IPS-20b (cell line): ENCODE measurements at regions not wholly inside any gene's neighbourhood (a gene's known extent, or its start where the extent isn't known, plus 50 kb on each side); places are given as distances from the start of the nearest gene placed in this dataset.
"Not testable (repeated sequence)": the region's sequence is repeated elsewhere in the genome, so short reads cannot be mapped to it uniquely, and the experiment has no call there.

ENCODE experiments used
- H3K27ac ChIP-seq: one replicate; pipeline ENCODE4 v1.5.1; 2013; ENCODE audit warnings: low read length
- H3K27me3 ChIP-seq: 2 replicates; pipeline ENCODE4 v1.6.1; 2013; ENCODE audit warnings: mild to moderate bottlenecking, low read length, inconsistent platforms; ENCODE audit not compliant: insufficient read depth
- H3K36me3 ChIP-seq: 2 replicates; pipeline ENCODE4 v1.6.1; 2013; ENCODE audit warnings: low read depth, mild to moderate bottlenecking, inconsistent platforms, low read length, moderate library complexity; ENCODE audit not compliant: insufficient read depth
- H3K4me1 ChIP-seq: 2 replicates; pipeline ENCODE4 v1.6.1; 2013; ENCODE audit warnings: mild to moderate bottlenecking, control low read depth, inconsistent platforms, low read length, moderate library complexity; ENCODE audit not compliant: insufficient read depth
- H3K4me3 ChIP-seq: 2 replicates; pipeline ENCODE4 v1.5.1; 2013; ENCODE audit warnings: mild to moderate bottlenecking, low read length, inconsistent platforms
- H3K9ac ChIP-seq: 2 replicates; pipeline ENCODE4 v1.6.1; 2013; ENCODE audit warnings: low read depth, mild to moderate bottlenecking, inconsistent platforms, low read length, moderate library complexity
- H3K9me3 ChIP-seq: 2 replicates; pipeline ENCODE4 v1.6.1; 2013; ENCODE audit warnings: mild to moderate bottlenecking, low read depth, low read length, inconsistent platforms; ENCODE audit not compliant: insufficient read depth

DNA sequence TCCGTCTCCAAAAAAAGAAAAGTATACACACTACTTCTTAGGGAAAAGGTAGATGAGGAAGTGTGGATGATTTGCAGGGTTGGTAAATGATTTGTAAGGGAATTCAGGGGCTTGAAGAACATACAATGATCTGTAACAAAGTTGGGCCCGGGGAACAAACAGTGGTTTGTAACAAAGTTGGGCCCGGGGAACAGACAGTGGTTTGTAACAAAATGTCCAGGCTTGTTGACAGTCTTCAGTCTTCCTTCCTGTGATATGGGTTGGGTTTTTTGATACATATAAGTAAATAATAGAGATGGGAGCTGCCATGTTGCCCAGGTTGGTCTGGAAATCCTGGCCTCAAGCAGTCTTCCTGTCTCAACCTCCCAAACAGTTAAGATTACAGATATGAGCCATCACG is 83.3 kb upstream of the UXS1 start:
- 0 out of 2 replicates have a peak, but pooled peaks cover 3% of the 10 kb centered on the region for H3K4me1 ChIP-seq
- no peak overlapping the region for H3K4me3 ChIP-seq
- no peaks in the 10 kb centered on the region for H3K36me3 ChIP-seq
- H3K9me3 ChIP-seq = peaks cover 6% of the 10 kb centered on the region; the same call in 1 of the 2 replicates
- H3K27me3 ChIP-seq = no peaks in the 10 kb centered on the region
- no peak overlapping the region for H3K27ac ChIP-seq
- no peak overlapping the region for H3K9ac ChIP-seq

DNA sequence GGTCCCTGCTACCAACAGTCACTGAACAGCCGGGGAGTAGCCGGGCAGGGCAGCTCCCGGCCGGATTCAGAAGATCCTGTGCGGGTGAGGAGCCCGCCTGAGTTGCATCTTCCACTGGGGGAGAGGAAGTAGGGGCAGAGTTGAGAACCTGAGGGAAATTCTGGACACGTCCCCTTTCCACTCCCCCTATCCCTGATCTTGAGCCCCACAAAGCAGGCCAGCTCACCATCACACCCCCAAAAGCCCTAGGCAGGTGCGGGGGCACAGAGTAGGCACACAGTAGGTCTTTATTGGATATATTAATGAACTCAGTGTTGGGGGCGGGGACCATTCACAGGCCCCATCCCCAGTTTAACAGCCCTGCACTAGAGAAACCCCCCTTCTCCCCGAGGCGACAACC is 81.9 kb upstream of the UXS1 start:
- H3K27ac ChIP-seq = no peak overlapping the region
- 0 out of 2 replicates have a peak, but pooled peaks cover under 1% of the 10 kb centered on the region for H3K4me1 ChIP-seq
- no peak overlapping the region for H3K9ac ChIP-seq
- no peaks in the 10 kb centered on the region for H3K36me3 ChIP-seq
- peaks cover 6% of the 10 kb centered on the region; the same call in 1 of the 2 replicates for H3K9me3 ChIP-seq
- H3K27me3 ChIP-seq = no peaks in the 10 kb centered on the region
- H3K4me3 ChIP-seq = no peak overlapping the region

DNA sequence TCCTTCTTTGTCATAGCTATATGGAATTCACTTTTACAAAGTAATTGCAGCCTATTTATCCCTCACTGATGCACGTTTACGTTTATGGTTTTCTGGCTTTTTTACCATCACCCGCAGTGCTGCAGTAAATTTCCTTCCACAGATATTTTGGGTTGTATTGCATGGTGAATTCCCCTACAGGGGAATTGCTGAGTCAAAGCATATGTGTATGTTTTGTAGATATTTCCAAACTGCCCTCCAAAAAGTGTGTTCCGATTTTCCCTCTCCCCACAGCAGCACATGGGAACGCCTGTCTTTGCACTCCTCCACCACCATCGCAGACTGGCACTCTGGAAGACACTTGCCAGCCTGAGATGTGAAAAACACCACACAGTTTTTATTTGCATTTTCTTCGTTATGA is 80.6 kb upstream of the UXS1 start:
- Histone ChIP-seq H3K27me3 (no peaks in the 10 kb centered on the region), H3K9ac (no peak overlapping the region), H3K4me3 (no peak overlapping the region), H3K9me3 (peaks cover 6% of the 10 kb centered on the region; the same call in 1 of the 2 replicates), H3K27ac (no peak overlapping the region), H3K36me3 (no peaks in the 10 kb centered on the region), H3K4me1 (no peaks in the 10 kb centered on the region)

GRCh38 chr2:106272216-106272807 is 78.2 kb upstream of the UXS1 start:
- H3K9me3 ChIP-seq = peaks cover 6% of the 10 kb centered on the region; the same call in 1 of the 2 replicates
- H3K9ac ChIP-seq = no peak overlapping the region
- no peaks in the 10 kb centered on the region for H3K4me1 ChIP-seq
- no peak overlapping the region for H3K27ac ChIP-seq
- H3K4me3 ChIP-seq = no peak overlapping the region
- no peaks in the 10 kb centered on the region for H3K27me3 ChIP-seq
- no peaks in the 10 kb centered on the region for H3K36me3 ChIP-seq

GRCh38 chr2:106270471-106270891 is 76.4 kb upstream of the UXS1 start:
- no peak overlapping the region for H3K9ac ChIP-seq
- no peaks in the 10 kb centered on the region for H3K36me3 ChIP-seq
- H3K9me3 ChIP-seq = peaks cover 6% of the 10 kb centered on the region; the same call in 1 of the 2 replicates
- H3K4me1 ChIP-seq = no peaks in the 10 kb centered on the region
- H3K27ac ChIP-seq = no peak overlapping the region
- no peaks in the 10 kb centered on the region for H3K27me3 ChIP-seq
- H3K4me3 ChIP-seq = peak overlapping the region; percentile 58; the same call in 1 of the 2 replicates

- peak overlapping the region; percentile 58; the same call in 1 of the 2 replicates for H3K4me3 ChIP-seq
- no peaks in the 10 kb centered on the region for H3K27me3 ChIP-seq
- no peak overlapping the region for H3K9ac ChIP-seq
- no peaks in the 10 kb centered on the region for H3K36me3 ChIP-seq
- H3K9me3 ChIP-seq = peaks cover 6% of the 10 kb centered on the region; the same call in 1 of the 2 replicates
- H3K4me1 ChIP-seq = no peaks in the 10 kb centered on the region
- H3K27ac ChIP-seq = no peak overlapping the region
These were observed 75.6 kb upstream of the UXS1 start for GRCh38 chr2:106269591-106270291.

GRCh38 chr2:106267997-106268396 is 73.9 kb upstream of the UXS1 start:
- H3K4me3 ChIP-seq = no peak overlapping the region
- H3K4me1 ChIP-seq = no peaks in the 10 kb centered on the region
- H3K9ac ChIP-seq = no peak overlapping the region
- H3K27me3 ChIP-seq = no peaks in the 10 kb centered on the region
- no peak overlapping the region for H3K27ac ChIP-seq
- peaks cover 3% of the 10 kb centered on the region; the same call in 1 of the 2 replicates for H3K9me3 ChIP-seq
- no peaks in the 10 kb centered on the region for H3K36me3 ChIP-seq

- H3K9me3 ChIP-seq = no peaks in the 10 kb centered on the region
- no peak overlapping the region for H3K27ac ChIP-seq
- H3K36me3 ChIP-seq = no peaks in the 10 kb centered on the region
- H3K9ac ChIP-seq = no peak overlapping the region
- H3K4me3 ChIP-seq = no peak overlapping the region
- no peaks in the 10 kb centered on the region for H3K4me1 ChIP-seq
- no peaks in the 10 kb centered on the region for H3K27me3 ChIP-seq
These were observed 67.8 kb upstream of the UXS1 start for GRCh38 chr2:106261871-106262321.

GRCh38 chr2:106258859-106259258 is 64.8 kb upstream of the UXS1 start:
- H3K9me3 ChIP-seq, H3K27ac ChIP-seq, H3K27me3 ChIP-seq, H3K9ac ChIP-seq, H3K36me3 ChIP-seq, H3K4me1 ChIP-seq, H3K4me3 ChIP-seq: not testable (repeated sequence)

- no peaks in the 10 kb centered on the region for H3K27me3 ChIP-seq
- H3K9me3 ChIP-seq = no peaks in the 10 kb centered on the region
- no peak overlapping the region for H3K27ac ChIP-seq
- H3K4me3 ChIP-seq = no peak overlapping the region
- H3K36me3 ChIP-seq = no peaks in the 10 kb centered on the region
- H3K9ac ChIP-seq = no peak overlapping the region
- H3K4me1 ChIP-seq = no peaks in the 10 kb centered on the region
These were observed 63.7 kb upstream of the UXS1 start for GRCh38 chr2:106257830-106258229.

DNA sequence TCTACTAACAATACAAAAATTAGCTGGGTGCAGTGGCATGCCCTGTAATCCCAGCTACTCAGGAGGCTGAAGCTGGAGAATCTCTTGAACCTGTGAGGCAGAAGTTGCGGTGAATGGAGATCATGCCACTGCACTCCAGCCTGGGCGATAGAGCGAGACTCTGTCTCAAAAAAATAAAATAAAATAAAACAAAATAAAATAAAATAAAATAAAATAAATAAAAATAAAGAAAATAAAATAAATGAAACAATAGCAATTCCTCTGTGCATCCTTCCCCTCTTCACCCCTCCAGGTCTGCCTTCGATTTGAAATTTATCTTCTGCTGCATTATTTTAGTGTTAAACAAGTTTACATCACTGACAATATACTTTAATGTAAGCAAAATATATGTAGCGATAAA is 63.0 kb upstream of the UXS1 start:
- no peak overlapping the region for H3K27ac ChIP-seq
- no peaks in the 10 kb centered on the region for H3K27me3 ChIP-seq
- no peaks in the 10 kb centered on the region for H3K36me3 ChIP-seq
- H3K4me3 ChIP-seq = no peak overlapping the region
- no peaks in the 10 kb centered on the region for H3K4me1 ChIP-seq
- H3K9ac ChIP-seq = no peak overlapping the region
- no peaks in the 10 kb centered on the region for H3K9me3 ChIP-seq
